ENCODE measurements at regions not wholly inside any gene's neighbourhood (a gene's known extent, or its start where the extent isn't known, plus 50 kb on each side); places are given as distances from the start of the nearest gene placed in this dataset.

- FAIRE-seq (no peak), DNase-seq (ENCODE audit: extremely low spot score, insufficient read length, low read depth) (no peak)
These were observed 159.2 kb upstream of the CST7 start for GRCh38 chr20:24789877-24790276.

GRCh38 chr20:24790746-24791283 lies 158.3 kb upstream of the CST7 start:
- FAIRE-seq (no peak), DNase-seq (ENCODE audit: extremely low spot score, insufficient read length, low read depth) (no peak)

GRCh38 chr20:24791953-24792352 lies 157.1 kb upstream of the CST7 start:
- DNase-seq (ENCODE audit: extremely low spot score, insufficient read length, low read depth): no peak
- no peak for FAIRE-seq

GRCh38 chr20:24792641-24793495 lies 156.2 kb upstream of the CST7 start:
- FAIRE-seq: no peak

GRCh38 chr20:24795436-24795835 lies 153.6 kb upstream of the CST7 start:
- FAIRE-seq: no peak

More at GRCh38 chr20:24792641-24793495, 156.2 kb upstream of the CST7 start:
- DNase-seq (ENCODE audit: extremely low spot score, insufficient read length, low read depth): no peak

GRCh38 chr20:24796236-24796635 lies 152.8 kb upstream of the CST7 start:
- DNase-seq (ENCODE audit: extremely low spot score, insufficient read length, low read depth): no peak
- no peak for FAIRE-seq

More at GRCh38 chr20:24795436-24795835, 153.6 kb upstream of the CST7 start:
- DNase-seq (ENCODE audit: extremely low spot score, insufficient read length, low read depth): no peak

GRCh38 chr20:24797113-24797512 lies 152.0 kb upstream of the CST7 start:
- no peak for DNase-seq (ENCODE audit: extremely low spot score, insufficient read length, low read depth)
- FAIRE-seq: no peak

- DNase-seq (ENCODE audit: extremely low spot score, insufficient read length, low read depth): no peak
- no peak for FAIRE-seq
These were observed 151.1 kb upstream of the CST7 start for GRCh38 chr20:24797745-24798655.

- FAIRE-seq: no peak
- no peak for DNase-seq (ENCODE audit: extremely low spot score, insufficient read length, low read depth)
These were observed 150.0 kb upstream of the CST7 start for GRCh38 chr20:24798930-24799705.

- DNase-seq (ENCODE audit: extremely low spot score, insufficient read length, low read depth) (no peak), FAIRE-seq (no peak)
These were observed 149.0 kb upstream of the CST7 start for GRCh38 chr20:24799971-24800580.

- FAIRE-seq: no peak
These were observed 146.7 kb upstream of the CST7 start for GRCh38 chr20:24802286-24802820.

GRCh38 chr20:24804481-24805206 lies 144.4 kb upstream of the CST7 start:
- no peak for FAIRE-seq
- DNase-seq (ENCODE audit: extremely low spot score, insufficient read length, low read depth): no peak

More at GRCh38 chr20:24802286-24802820, 146.7 kb upstream of the CST7 start:
- DNase-seq (ENCODE audit: extremely low spot score, insufficient read length, low read depth): no peak

GRCh38 chr20:24805456-24806238 lies 143.4 kb upstream of the CST7 start:
- FAIRE-seq (no peak), DNase-seq (ENCODE audit: extremely low spot score, insufficient read length, low read depth) (no peak)

- no peak for DNase-seq (ENCODE audit: extremely low spot score, insufficient read length, low read depth)
- no peak for FAIRE-seq
These were observed 142.1 kb upstream of the CST7 start for GRCh38 chr20:24806705-24807676.

- DNase-seq (ENCODE audit: extremely low spot score, insufficient read length, low read depth): no peak
- no peak for FAIRE-seq
These were observed 140.5 kb upstream of the CST7 start for GRCh38 chr20:24808616-24809015.

GRCh38 chr20:24809606-24810005 lies 139.5 kb upstream of the CST7 start:
- FAIRE-seq (no peak), DNase-seq (ENCODE audit: extremely low spot score, insufficient read length, low read depth) (no peak)
